GM18508 (cell line): ENCODE measurements at regions not wholly inside any gene's neighbourhood (a gene's known extent, or its start where the extent isn't known, plus 50 kb on each side); places are given as distances from the start of the nearest gene placed in this dataset.

Experiments used
- ATAC-seq: cut with Tn5 transposase; IDR thresholded peaks from one replicate; pipeline ENCODE4 v1.9.1; 2021; ENCODE audit warnings: moderate number of reproducible peaks; ENCODE audit not compliant: insufficient read depth, unreplicated experiment

DNA sequence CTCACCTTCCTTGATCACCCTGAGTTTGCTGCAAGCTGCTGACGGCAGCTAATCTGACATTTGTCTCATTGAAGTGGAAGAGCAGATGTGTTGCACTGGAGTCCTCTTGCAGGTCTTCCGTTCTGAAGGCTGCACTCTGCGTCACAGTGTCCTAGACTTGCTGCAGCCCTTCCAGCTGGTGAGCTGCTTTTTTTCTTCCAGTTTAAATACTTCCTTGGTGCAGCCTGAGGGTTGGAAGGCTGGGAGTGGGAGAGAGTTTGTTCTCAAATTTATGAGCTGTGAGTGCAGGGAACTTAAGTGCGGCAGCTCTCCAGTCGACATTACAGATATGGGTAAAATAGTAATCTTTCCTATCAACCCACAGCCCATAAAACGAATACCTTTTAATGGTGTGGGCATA lies 303.6 kb upstream of the FAT1 start:
- no peak for ATAC-seq

DNA sequence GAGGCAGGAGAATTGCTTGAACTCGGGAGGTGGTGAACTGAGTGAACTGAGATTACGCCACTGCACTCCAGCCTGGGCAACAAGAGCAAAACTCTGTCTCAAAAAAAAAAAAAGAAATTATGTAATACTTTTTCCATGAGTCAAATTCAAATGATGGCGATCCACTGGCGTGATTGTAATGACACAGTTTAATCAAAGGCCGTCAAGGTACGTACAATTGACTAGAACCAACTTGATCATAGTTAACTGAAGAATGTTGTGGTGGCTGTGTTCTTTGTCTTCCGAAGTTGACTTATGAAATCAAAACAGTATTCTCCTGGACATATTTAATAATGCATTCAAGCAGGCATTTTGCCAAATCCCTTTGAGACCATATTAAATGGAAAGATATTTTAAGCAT lies 318.6 kb upstream of the FAT1 start:
- no peak for ATAC-seq

DNA sequence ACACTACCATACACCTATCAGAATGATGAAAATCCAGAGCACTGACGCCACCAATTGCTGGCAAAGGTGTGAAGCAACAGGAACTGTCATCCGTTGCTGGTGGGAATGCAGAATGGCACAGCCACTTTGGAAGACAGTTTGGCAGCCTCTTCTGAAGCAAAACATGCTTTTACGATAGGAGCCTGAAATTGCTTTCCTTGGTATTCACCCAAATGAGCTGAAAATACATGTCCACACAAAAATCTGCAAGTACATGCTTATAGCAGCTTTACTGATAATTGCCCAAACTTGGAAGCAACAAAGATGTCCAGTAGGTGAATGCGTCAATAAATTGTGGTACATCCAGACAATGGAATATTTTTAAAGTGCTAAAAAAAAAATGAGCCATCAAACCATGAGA lies 322.8 kb upstream of the FAT1 start:
- no peak for ATAC-seq

DNA sequence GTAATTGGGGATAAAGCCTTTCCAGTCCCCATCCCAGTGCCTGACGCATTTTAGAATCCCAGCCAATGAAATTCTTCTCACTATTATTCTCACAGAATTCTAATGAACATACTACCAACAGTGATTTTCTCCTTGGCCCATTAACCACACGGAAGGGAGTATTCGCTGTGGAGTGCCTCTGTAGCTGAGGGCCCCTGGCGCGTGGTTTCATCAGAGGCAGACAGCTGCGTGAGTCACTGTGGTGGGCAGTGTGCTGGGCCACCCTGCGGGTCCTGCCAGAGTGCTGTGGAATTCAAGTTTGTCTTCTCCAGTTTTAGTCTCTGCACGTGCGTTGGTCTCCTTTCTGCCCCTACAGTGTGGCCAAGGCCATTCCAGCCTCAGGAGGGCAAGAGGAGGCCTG lies 335.4 kb upstream of the FAT1 start:
- ATAC-seq: no peak

DNA sequence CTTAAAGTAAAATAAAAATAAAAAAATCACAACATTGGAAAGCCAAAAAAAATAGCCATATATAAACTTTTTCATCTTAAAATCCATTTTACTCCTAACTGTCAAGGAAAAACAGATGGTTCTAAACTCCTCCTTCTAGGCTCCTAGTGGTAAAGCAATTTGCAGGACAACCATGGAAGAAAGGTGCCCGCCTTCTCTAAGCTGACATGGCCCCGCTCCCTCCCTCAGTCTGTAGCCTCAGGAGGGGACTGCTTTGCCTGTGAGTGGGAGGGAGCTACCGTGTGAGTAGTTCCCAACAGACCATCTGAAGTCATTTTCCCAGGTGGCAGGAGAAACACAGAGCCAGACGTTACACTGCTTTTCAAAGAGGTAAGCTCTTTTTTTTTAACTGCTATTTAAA lies 336.2 kb upstream of the FAT1 start:
- no peak for ATAC-seq

DNA sequence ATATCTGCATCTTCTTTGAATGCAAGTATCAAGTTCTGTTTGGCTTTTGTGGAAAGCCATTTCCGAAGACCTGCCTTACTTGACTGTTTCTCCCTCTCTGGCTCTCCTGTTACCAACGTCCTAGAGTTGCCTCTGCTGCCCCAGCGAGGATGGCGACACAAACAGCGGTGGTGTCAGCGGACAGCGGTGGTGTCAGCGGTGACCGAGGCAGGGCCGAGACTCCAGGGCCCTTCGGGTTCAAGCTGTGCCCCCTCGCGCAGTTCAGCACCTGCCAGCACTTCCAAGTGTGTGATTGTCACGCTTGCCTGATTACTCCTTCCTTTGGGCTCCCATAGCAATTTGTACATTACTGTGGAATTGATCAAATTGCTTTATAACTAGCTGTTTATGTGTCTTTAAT lies 336.9 kb upstream of the FAT1 start:
- no peak for ATAC-seq

DNA sequence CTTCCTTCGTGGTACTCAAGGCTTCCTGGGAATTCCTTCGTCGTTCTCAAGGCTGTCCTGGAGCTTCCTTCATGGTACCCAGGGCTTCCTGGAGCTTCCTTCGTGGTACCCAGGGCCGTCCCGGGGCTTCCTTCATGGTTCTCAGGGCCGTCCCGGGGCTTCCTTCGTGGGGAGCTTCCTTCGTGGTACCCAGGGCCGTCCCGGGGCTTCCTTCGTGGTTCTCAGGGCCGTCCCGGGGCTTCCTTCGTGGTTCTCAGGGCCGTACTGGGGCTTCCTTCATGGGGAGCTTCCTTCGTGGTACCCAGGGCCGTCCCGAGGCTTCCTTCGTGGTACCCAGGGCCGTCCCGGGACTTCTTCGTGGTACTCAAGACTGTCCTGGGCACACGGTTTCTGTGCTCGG lies 339.6 kb upstream of the FAT1 start:
- no peak for ATAC-seq

DNA sequence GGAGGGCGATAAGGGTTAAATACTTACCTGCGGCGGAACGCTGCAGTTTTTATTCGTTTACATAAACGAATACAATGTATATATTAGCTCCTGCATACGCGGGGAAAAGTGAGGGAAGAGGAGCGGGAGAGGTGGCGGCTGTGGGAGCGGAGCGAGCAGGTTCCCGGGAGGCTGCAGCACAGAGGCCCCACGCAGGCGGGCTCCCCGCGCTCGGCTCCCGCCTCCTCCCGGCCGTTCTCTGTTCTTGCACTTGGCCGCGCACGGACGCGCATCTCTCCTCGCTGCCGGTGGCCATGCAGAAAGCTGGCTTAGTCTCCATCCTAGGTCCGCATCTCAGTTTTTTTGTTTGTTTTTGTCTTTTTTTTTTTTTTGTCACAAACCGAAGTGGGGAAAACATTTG lies 340.4 kb upstream of the FAT1 start:
- no peak for ATAC-seq

DNA sequence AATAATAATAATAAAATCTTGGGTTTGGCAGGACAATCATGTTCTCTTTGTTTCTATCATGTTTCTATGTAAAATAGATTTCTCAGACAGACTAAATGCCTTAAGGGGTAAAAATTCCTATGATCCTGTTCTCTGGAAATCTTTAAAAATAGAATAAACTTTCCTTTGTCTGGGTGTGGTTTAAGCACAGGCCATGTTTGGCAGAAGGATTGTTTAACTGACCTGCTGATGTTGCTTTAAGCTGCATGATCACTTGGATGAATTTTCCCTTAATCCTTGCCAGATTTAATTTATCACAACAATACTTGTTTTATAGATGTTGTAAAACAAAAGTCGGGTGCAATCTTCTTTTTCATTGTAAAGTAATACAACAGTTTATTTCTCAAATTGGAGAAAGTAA lies 341.7 kb upstream of the FAT1 start:
- no peak for ATAC-seq

DNA sequence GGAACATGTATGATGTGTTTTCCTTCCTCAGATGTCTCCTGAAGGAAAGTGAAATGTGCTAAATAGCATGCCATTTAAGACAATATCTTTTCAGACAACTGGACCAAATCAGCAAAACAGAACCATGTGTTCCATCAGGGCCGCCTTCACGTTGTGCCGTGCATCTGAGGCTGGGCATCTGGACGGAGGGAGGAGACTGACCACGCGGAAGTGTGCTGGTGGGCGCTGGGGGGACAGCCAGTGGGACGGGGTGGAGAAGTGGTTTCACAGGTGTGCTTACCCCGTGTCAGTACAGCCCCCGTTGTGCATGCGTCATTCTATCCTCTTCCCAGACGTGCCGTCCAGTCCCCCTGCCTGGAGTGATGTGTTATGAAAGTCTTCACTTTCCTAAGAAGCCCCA lies 342.1 kb upstream of the FAT1 start:
- ATAC-seq: no peak

DNA sequence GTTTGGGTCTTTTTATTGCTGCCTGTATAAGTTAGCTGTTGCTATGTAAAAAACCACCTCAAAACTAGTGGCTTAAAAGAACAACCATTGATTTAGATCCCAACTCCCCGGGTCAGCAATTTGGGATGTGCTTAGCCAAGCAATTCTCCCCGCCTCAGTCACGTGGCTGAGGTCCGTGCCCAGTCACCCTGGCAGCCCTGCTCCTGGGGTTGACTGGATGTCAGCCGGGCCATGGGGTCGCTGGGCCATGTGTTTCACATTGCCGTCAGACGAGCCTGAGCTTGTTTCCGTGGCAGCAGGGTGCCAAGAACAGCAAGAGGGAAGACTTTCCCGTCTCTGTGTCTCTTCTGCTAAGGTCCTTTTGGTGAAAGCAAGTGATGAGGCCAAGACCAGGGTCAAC lies 345.7 kb upstream of the FAT1 start:
- no peak for ATAC-seq

DNA sequence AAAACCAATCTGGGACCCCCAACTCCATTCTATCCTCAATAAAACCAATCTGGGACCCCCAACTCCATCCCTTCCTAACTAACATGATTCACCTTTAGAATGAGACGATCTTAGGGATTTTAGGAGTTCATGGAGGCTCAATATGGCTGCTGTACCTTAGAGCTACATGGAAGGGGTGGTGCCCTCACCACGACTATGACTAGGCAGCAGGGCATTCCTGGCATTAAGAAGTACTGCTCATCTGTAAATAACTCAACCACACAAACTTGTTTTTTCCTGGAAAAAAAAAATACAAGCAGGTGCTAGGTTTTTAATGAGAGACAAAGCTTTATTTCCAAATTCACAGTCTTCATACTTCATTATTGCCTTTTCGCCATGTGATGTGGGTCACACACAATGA lies 346.5 kb upstream of the FAT1 start:
- no peak for ATAC-seq

DNA sequence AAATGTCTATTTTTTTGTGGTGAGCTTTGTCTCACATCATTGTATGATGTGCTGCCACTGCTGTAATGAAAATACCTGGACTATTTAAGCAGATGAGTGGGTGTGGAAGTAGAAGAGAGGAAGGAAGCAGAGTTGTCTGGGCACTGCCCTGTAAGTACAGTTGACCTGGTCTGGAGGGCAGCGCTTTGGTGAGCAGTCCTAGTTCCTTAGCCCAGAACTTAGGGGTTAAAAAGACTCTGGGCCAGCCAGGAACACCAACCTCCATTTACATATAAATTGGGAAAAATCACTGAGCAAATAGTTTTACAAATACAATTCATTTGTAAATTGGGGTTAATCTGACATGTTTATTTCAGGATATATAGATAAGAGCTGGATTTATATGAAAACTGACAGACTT lies 347.1 kb upstream of the FAT1 start:
- ATAC-seq: no peak

DNA sequence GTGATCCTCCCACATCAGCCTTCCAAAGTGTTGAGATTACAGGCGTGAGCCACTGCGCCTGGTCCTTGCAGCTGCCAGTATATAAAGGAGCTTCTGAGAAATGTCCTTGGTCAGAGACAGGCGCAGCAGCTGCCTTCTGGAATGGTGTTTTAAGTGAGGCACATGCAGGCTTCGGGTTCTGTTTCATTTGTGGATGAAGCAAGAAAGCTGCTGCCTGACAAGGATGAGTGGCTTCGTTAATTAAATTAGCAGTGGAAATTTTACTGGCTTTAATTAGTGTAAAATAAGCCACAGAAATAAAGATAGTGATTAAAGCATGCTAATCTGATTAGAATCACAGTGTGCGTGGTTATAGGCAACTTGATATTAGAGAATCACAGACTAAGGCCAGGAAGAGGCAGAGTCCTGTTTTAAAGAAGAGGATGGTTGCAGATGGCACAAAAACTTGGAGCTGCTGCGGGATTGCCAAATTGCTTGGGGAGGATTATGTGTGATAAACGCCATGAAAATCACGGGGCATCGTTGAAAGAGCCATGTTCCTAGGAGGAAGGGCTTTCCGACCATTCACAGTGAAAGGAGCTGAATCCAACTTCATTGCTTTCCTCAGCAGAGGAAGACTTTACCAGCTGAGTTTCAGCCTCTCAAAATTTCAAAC lies 348.4 kb upstream of the FAT1 start:
- ATAC-seq: no peak

DNA sequence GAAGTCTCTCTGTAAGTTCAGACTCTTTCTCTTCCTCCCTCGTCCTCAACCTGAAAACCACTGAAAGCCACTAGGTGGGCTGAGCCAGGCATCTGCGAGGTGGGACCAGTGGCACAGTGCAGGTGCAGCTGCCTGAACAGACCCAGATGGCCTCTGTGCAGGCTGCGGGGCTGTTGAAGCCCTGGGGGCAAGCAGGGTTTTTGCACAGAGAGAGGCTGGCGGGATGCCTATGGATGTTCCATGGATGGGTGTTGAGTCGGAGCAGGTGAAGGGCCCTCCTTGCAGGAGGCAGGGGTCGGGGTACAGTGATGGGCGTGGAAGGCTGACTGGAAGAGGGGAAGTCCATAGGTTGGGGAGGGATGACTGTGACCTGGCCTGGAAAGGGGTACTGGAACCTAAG lies 350.2 kb upstream of the FAT1 start:
- no peak for ATAC-seq

DNA sequence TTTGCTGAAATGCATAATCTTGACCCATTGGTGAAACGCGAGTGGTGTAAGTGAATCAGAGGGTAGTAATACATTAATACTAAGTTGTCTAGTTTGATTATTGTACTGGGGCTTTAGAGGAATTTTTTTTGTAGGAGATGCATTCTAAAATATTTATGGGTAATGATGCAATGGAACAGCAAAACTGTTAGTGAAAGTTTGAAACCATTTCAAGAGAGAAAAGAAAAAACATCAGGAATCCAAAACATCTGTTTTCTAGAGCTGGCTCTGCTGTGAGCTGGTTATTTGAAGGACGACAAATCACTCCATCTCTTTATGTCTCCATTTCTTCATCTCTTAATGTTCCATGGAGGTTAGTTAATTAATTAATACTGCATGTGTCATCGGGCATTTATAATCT lies 351.9 kb upstream of the FAT1 start:
- no peak for ATAC-seq

DNA sequence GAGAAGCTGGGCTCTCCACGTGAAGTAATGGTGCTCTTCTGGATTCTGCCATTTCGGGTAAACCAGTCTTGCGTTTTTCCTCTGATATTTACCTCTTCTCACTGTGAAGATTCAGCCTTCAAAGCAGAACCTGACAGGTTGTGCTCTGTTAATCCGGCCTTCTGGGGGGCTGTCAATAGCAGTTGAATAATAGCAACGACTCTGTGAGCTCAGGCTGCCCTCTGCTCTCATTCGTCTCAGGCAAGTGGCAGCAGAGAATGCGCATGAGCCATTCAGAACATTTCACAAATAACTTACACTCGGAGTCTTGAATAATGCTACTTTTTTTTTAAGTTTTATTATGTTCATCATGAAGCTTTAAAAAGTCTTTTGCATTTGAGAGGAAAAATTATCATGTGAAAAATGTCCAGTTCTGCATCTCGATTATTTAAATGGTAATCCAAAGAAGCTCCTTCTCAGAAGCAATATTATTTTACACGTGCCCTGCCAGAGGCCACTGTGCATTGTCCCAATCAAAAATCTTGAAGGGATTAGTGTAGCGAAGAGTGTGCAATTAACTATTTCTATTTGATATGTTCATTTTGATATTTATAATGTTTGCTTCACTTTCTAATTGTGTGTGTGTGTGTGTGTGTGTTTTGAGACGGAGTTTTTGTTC lies 354.2 kb upstream of the FAT1 start:
- no peak for ATAC-seq

DNA sequence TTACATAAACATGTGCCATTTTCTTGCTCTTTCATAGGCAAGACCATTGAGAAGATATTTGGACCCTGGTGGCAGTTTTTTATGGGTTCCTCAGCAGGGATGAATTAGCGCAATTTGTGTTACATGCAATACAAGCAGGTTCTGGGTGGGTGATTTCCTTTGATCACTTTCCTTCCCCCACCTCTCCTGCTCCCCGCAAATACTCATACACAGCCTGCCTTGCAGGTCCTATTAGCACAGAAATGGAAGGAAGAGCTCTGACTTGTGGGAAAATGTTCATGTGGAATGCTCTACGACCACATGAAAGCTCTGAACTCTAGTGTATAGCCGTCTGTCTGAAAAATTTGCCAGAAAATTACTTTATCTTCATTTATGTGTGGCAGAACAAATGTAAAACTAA lies 361.0 kb upstream of the FAT1 start:
- ATAC-seq: no peak

DNA sequence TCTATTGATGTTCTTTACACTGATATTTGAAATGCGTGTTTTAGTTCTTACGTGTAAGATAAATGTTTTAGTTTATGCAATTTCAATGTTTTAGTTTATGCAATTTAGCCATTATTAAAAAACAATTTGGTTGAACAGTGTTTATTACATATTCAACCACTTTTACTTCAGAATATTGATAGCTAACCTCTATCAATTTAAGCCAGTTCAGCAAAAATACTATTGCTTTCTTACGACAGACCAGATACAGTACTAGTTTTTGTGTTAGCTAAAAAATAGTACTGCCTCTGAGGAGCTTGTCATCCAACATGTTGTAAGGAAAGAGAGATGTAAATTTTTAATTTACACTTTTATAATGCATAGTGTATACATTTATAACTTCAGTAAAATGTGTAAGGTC lies 361.7 kb upstream of the FAT1 start:
- no peak for ATAC-seq

DNA sequence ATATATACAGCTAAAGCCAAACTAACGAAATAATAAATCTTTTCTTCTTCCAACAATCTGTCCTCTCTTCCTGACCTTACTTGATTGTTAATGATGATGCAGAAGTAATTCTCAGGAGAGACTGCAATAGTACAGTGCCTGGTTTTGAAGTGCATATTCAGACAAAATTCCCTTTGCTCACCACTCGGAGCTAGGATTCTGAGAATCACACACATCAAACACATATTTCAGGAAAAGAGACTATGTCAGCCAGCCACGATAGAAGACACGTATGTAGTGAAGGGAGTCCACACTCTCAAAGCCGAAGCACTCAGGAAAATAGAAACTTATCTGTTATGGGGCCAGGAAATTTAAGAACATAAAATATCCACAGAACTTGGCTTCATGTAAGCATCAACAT lies 362.5 kb upstream of the FAT1 start:
- ATAC-seq: no peak

DNA sequence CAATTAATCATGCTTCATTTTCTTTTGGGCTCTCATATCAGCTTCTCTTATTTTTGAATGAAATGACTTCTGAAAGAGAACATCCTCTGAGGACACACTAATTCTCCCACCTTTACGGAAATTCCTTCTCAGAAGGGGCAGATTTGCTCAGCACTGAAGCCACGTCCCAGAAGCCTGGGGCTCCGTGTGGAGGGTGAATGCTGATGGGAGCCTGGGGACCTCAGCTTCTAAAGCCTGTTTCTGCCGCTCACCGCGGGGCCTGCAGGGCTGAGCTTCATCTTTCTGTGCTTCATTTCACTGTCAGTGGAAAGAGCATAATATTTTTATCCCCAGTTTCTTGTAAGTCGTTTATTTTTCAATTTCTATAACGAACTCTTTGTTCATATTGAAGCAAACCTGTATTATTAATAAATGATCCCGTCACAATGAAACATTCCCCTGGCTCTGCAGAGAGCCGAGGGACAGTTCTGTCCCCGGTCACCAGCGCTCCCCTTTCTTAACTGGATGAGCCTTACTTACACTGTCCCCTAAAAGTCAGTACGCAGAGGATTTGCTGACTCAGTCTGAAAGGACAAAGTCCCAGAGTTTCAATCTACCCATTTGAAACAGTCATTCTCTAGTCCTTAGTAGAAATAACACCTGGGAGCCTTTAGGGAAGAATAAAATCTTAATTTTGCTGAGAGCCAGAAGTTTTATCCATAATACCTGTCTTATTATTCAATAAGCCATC lies 364.6 kb upstream of the FAT1 start:
- ATAC-seq: no peak

DNA sequence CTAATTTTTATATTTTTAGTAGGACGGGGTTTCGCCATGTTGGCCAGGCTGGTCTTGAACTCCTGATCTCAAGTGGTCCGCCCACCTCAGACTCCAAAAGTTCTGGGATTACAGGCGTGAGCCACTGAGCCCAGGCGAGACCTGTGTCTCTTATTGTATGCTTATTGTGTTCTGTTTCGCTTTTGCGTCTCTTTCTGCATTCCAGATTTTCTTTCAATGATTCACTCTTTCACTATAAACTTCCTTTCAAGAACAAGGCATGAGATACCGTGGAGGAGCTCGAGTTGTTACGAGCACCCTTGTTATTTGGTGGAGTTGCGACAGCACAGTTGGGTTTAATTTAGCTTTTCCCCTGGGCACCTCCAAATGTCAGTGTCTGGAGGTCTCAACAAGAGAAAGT lies 366.7 kb upstream of the FAT1 start:
- ATAC-seq: no peak
